ENCODE measurements at regions not wholly inside any gene's neighbourhood (a gene's known extent, or its start where the extent isn't known, plus 50 kb on each side); places are given as distances from the start of the nearest gene placed in this dataset.

GRCh38 chr20:58051367-58051766 lies 177.1 kb downstream of the ANKRD60 start:
- H2BK15ac ChIP-seq (ENCODE audit: low read depth, poor library complexity, severe bottlenecking), result no peak overlapping the region
- no peak overlapping the region for H3K23ac ChIP-seq (ENCODE audit: low read length in 2 of 2)
- 67% methylated on average over 1 of the region's 1 CpG for WGBS
- no peak overlapping the region for H2BK120ac ChIP-seq (ENCODE audit: low read depth, low read length)
- H2AFZ ChIP-seq (ENCODE audit: low read depth, low read length), result no peak overlapping the region
- DNase-seq, result no peak
- H3K18ac ChIP-seq (ENCODE audit: low read depth in 1 of 2, low read length in 2 of 2), result no peak overlapping the region
- H3K4me2 ChIP-seq (ENCODE audit: low read length, poor library complexity, severe bottlenecking), result no peak overlapping the region
- H3K36me3 ChIP-seq (ENCODE audit: control insufficient read depth in 1 of 2, insufficient read depth in 2 of 2, low read depth in 1 of 2, low read length in 2 of 2), result no peaks in the 10 kb centered on the region
- H3K4ac ChIP-seq (ENCODE audit: low read depth in 1 of 2, low read length in 2 of 2), result no peak overlapping the region
- no peaks in the 10 kb centered on the region for H3K79me1 ChIP-seq (replicated peaks; ENCODE audit: low read length, poor library complexity, severe bottlenecking)
- no peak overlapping the region for H3K9ac ChIP-seq (ENCODE audit: low read length)
- H4K8ac ChIP-seq (ENCODE audit: low read length), result no peak overlapping the region
- H3K27ac ChIP-seq (ENCODE audit: low read length, poor library complexity, severe bottlenecking), result no peak overlapping the region
- H3K14ac ChIP-seq (ENCODE audit: low read length in 2 of 2), result no peak overlapping the region
- H3K4me1 ChIP-seq (ENCODE audit: control insufficient read depth, insufficient read depth, low read depth, low read length), result no peaks in the 10 kb centered on the region
- H2AK5ac ChIP-seq (ENCODE audit: low read length, severe bottlenecking), result no peak overlapping the region
- peaks cover 0 to 52% of the 10 kb centered on the region in 2 experiments for H3K27me3 ChIP-seq (ENCODE audit: control insufficient read depth in 1 of 2, insufficient read depth in 1 of 2, low read length in 2 of 2)
- no peak overlapping the region for H3K4me3 ChIP-seq (ENCODE audit: insufficient read depth in 1 of 2, low read depth in 1 of 2, low read length in 2 of 2)
- H2BK5ac ChIP-seq (ENCODE audit: low read depth, low read length, poor library complexity, severe bottlenecking), result no peak overlapping the region
- H3K9me3 ChIP-seq (ENCODE audit: control insufficient read depth, low read length), result peaks cover 8% of the 10 kb centered on the region
- H4K91ac ChIP-seq (ENCODE audit: low read length), result no peak overlapping the region
- no peak overlapping the region for H2BK12ac ChIP-seq (ENCODE audit: low read length in 2 of 2)

GRCh38 chr20:58048096-58048702 lies 180.3 kb downstream of the ANKRD60 start:
- no peak overlapping the region for H3K23ac ChIP-seq (ENCODE audit: low read length in 2 of 2)
- H3K9me3 ChIP-seq (ENCODE audit: control insufficient read depth, low read length), result peaks cover 8% of the 10 kb centered on the region
- H2AFZ ChIP-seq (ENCODE audit: low read depth, low read length), result no peak overlapping the region
- no peak overlapping the region for H3K9ac ChIP-seq (ENCODE audit: low read length)
- H4K8ac ChIP-seq (ENCODE audit: low read length), result no peak overlapping the region
- H3K27me3 ChIP-seq (ENCODE audit: control insufficient read depth in 1 of 2, insufficient read depth in 1 of 2, low read length in 2 of 2), result peaks cover 0 to 39% of the 10 kb centered on the region in 2 experiments
- H3K18ac ChIP-seq (ENCODE audit: low read depth in 1 of 2, low read length in 2 of 2), result no peak overlapping the region
- DNase-seq, result no peak
- H3K4ac ChIP-seq (ENCODE audit: low read depth in 1 of 2, low read length in 2 of 2), result no peak overlapping the region
- H3K27ac ChIP-seq (ENCODE audit: low read length, poor library complexity, severe bottlenecking), result no peak overlapping the region
- no peak overlapping the region for H2BK120ac ChIP-seq (ENCODE audit: low read depth, low read length)
- H4K91ac ChIP-seq (ENCODE audit: low read length), result no peak overlapping the region
- no peak overlapping the region for H2BK5ac ChIP-seq (ENCODE audit: low read depth, low read length, poor library complexity, severe bottlenecking)
- no peak overlapping the region for H2AK5ac ChIP-seq (ENCODE audit: low read length, severe bottlenecking)
- H2BK12ac ChIP-seq (ENCODE audit: low read length in 2 of 2), result no peak overlapping the region
- no peak overlapping the region for H2BK15ac ChIP-seq (ENCODE audit: low read depth, poor library complexity, severe bottlenecking)
- H3K4me2 ChIP-seq (ENCODE audit: low read length, poor library complexity, severe bottlenecking), result no peak overlapping the region
- no peaks in the 10 kb centered on the region for H3K79me1 ChIP-seq (replicated peaks; ENCODE audit: low read length, poor library complexity, severe bottlenecking)
- no peaks in the 10 kb centered on the region for H3K4me1 ChIP-seq (ENCODE audit: control insufficient read depth, insufficient read depth, low read depth, low read length)
- no peak overlapping the region for H3K14ac ChIP-seq (ENCODE audit: low read length in 2 of 2)
- no peaks in the 10 kb centered on the region for H3K36me3 ChIP-seq (ENCODE audit: control insufficient read depth in 1 of 2, insufficient read depth in 2 of 2, low read depth in 1 of 2, low read length in 2 of 2)
- no peak overlapping the region for H3K4me3 ChIP-seq (ENCODE audit: insufficient read depth in 1 of 2, low read depth in 1 of 2, low read length in 2 of 2)
- WGBS, result 17% methylated on average over 2 of the region's 3 CpGs

GRCh38 chr20:58046311-58046710 lies 182.1 kb downstream of the ANKRD60 start:
- no peak overlapping the region for H4K8ac ChIP-seq (ENCODE audit: low read length)
- no peak for DNase-seq
- 66% methylated on average over 5 of the region's 5 CpGs for WGBS

GRCh38 chr20:58045579-58045978 lies 182.9 kb downstream of the ANKRD60 start:
- no peak overlapping the region for H3K14ac ChIP-seq (ENCODE audit: low read length in 2 of 2)
- no peaks in the 10 kb centered on the region for H3K4me1 ChIP-seq (ENCODE audit: control insufficient read depth, insufficient read depth, low read depth, low read length)
- H3K9me3 ChIP-seq (ENCODE audit: control insufficient read depth, low read length), result no peaks in the 10 kb centered on the region
- no peaks in the 10 kb centered on the region for H3K36me3 ChIP-seq (ENCODE audit: control insufficient read depth in 1 of 2, insufficient read depth in 2 of 2, low read depth in 1 of 2, low read length in 2 of 2)
- no peak overlapping the region for H2AK5ac ChIP-seq (ENCODE audit: low read length, severe bottlenecking)
- H3K18ac ChIP-seq (ENCODE audit: low read depth in 1 of 2, low read length in 2 of 2), result no peak overlapping the region
- no peak overlapping the region for H3K9ac ChIP-seq (ENCODE audit: low read length)
- peaks cover 0 to 41% of the 10 kb centered on the region in 2 experiments for H3K27me3 ChIP-seq (ENCODE audit: control insufficient read depth in 1 of 2, insufficient read depth in 1 of 2, low read length in 2 of 2)
- no peak overlapping the region for H2BK5ac ChIP-seq (ENCODE audit: low read depth, low read length, poor library complexity, severe bottlenecking)
- H3K27ac ChIP-seq (ENCODE audit: low read length, poor library complexity, severe bottlenecking), result no peak overlapping the region
- no peak overlapping the region for H2AFZ ChIP-seq (ENCODE audit: low read depth, low read length)
- H2BK120ac ChIP-seq (ENCODE audit: low read depth, low read length), result no peak overlapping the region
- H4K8ac ChIP-seq (ENCODE audit: low read length), result no peak overlapping the region
- no peak overlapping the region for H3K4me2 ChIP-seq (ENCODE audit: low read length, poor library complexity, severe bottlenecking)
- H4K91ac ChIP-seq (ENCODE audit: low read length), result no peak overlapping the region
- 78% methylated on average over 6 of the region's 7 CpGs for whole genome bisulfite sequencing
- DNase-seq, result no peak
- H3K4ac ChIP-seq (ENCODE audit: low read depth in 1 of 2, low read length in 2 of 2), result no peak overlapping the region
- H3K79me1 ChIP-seq (replicated peaks; ENCODE audit: low read length, poor library complexity, severe bottlenecking), result no peaks in the 10 kb centered on the region
- H3K4me3 ChIP-seq (ENCODE audit: insufficient read depth in 1 of 2, low read depth in 1 of 2, low read length in 2 of 2), result no peak overlapping the region
- H3K23ac ChIP-seq (ENCODE audit: low read length in 2 of 2), result no peak overlapping the region
- no peak overlapping the region for H2BK15ac ChIP-seq (ENCODE audit: low read depth, poor library complexity, severe bottlenecking)
- H2BK12ac ChIP-seq (ENCODE audit: low read length in 2 of 2), result no peak overlapping the region

More at GRCh38 chr20:58046311-58046710, 182.1 kb downstream of the ANKRD60 start:
- Histone ChIP-seq H3K27ac (ENCODE audit: low read length, poor library complexity, severe bottlenecking) (no peak overlapping the region), H2BK120ac (ENCODE audit: low read depth, low read length) (no peak overlapping the region), H2BK15ac (ENCODE audit: low read depth, poor library complexity, severe bottlenecking) (no peak overlapping the region), H3K4ac (ENCODE audit: low read depth in 1 of 2, low read length in 2 of 2) (no peak overlapping the region), H2BK5ac (ENCODE audit: low read depth, low read length, poor library complexity, severe bottlenecking) (no peak overlapping the region), H3K4me2 (ENCODE audit: low read length, poor library complexity, severe bottlenecking) (no peak overlapping the region), H3K36me3 (ENCODE audit: control insufficient read depth in 1 of 2, insufficient read depth in 2 of 2, low read depth in 1 of 2, low read length in 2 of 2) (no peaks in the 10 kb centered on the region), H3K27me3 (ENCODE audit: control insufficient read depth in 1 of 2, insufficient read depth in 1 of 2, low read length in 2 of 2) (peaks cover 0 to 42% of the 10 kb centered on the region in 2 experiments), H2BK12ac (ENCODE audit: low read length in 2 of 2) (no peak overlapping the region), H3K9me3 (ENCODE audit: control insufficient read depth, low read length) (peaks cover 1% of the 10 kb centered on the region), H2AFZ (ENCODE audit: low read depth, low read length) (no peak overlapping the region), H4K91ac (ENCODE audit: low read length) (no peak overlapping the region), H2AK5ac (ENCODE audit: low read length, severe bottlenecking) (no peak overlapping the region), H3K9ac (ENCODE audit: low read length) (peak overlapping the region; percentile 69), H3K79me1 (replicated peaks; ENCODE audit: low read length, poor library complexity, severe bottlenecking) (no peaks in the 10 kb centered on the region), H3K14ac (ENCODE audit: low read length in 2 of 2) (no peak overlapping the region), H3K4me3 (ENCODE audit: insufficient read depth in 1 of 2, low read depth in 1 of 2, low read length in 2 of 2) (peak overlapping the region in 1 of 2 experiments; percentile 38), H3K18ac (ENCODE audit: low read depth in 1 of 2, low read length in 2 of 2) (no peak overlapping the region), H3K23ac (ENCODE audit: low read length in 2 of 2) (no peak overlapping the region), H3K4me1 (ENCODE audit: control insufficient read depth, insufficient read depth, low read depth, low read length) (no peaks in the 10 kb centered on the region)
